GM18517 (cell line): ENCODE measurements at regions not wholly inside any gene's neighbourhood (a gene's known extent, or its start where the extent isn't known, plus 50 kb on each side); places are given as distances from the start of the nearest gene placed in this dataset.
"Not testable (repeated sequence)": the region's sequence is repeated elsewhere in the genome, so short reads cannot be mapped to it uniquely, and the experiment has no call there.

Experiments used
- ATAC-seq: cut with Tn5 transposase; IDR thresholded peaks from one replicate; pipeline ENCODE4 v1.9.1; 2021; ENCODE audit warnings: mild to moderate bottlenecking, moderate library complexity; ENCODE audit not compliant: unreplicated experiment

DNA sequence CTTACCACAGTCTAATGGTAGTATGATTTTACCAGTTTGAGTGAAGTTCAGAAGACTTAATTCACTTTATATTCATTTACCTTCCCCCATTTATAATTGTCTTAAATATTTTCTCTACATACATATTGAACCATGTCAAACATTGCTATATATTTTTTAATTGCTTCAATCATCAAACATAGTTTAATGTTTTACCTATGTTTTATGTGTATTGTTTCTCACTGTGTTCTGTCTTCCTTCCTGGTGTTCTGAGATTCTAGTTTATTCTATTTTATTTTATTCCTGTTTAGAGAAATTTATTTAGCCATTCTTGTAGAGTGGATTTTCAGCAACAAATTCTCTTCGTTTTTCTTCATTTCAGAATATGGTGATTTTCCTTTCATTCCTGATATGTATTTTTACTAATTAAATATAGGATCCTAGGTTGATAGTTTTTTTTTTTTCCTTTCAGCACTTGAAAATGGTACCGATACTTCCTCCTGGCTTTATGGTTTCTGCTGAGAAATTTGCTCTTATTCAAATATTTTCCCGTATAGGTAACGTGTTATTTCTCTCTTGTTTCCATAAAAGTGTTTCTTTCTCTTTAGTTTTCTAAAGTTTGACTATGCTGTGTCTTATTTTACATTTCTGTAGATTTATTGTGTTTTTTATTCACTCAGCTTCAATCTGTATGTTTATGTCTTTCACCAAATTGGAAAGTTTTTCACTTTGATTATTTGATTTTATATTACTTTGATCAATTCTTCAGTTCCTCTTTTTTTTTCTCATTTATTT, 201.8 kb upstream of the AGR3 start:
- ATAC-seq: no peak

DNA sequence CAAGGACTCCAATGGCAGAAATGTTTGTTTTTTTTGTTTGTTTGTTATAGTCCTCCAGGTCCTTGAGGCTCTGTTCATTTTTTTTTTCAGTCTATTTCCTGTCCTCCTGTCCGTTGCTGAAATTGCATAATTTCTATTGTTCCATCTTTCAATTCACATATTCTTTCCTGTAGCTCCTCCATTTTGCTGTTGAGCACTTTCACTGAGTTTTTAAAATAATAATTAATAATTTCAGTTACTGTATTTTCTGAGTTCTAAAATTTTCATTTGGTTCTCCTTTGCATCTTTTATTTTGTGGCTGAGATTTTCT, 202.3 kb upstream of the AGR3 start:
- no peak for ATAC-seq

DNA sequence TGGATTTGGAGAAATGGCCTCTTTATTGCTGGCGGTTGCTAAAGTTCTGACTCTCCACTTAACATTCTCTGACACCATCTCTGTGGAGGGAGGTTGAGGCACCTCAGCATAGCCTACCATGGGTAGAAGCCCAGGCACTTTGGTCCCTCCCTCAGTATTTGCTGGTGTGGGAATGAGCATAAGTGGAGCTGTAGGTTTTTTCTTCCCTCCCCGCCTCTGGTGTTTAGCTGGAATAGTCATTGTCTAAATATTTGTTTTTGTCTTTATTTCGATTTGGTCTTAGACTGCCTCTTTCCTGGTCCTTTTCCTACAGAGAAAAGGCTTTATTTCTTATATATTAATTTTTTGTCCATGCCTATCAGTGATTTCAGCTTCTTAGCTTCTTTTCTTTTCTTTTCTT, 203.4 kb upstream of the AGR3 start:
- no peak for ATAC-seq

GRCh38 chr7:17086403-17086802, 204.6 kb upstream of the AGR3 start:
- ATAC-seq: no peak

- no peak for ATAC-seq
These were observed 207.7 kb upstream of the AHR start for GRCh38 chr7:17090751-17091150.

DNA sequence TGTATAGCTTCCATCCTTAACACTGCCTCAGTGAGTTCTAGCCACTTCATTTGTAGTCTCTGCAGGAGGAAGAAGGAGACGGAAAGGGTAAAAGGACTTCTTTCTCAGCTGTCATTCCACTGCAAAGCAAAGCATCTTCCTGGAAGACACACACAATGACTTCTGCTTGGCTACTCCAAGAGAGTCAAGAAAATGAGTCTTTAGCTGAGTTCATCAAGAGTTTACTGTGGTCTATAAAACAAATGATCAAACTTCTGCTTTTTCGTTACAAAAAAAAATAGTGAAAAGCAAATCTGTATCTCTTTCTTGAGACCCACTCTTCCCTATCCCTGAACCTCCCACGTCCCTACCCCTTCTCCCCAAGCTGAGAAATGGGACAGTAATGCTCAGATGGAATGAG, 205.0 kb upstream of the AHR start:
- no peak for ATAC-seq

GRCh38 chr7:17094963-17095574, 203.4 kb upstream of the AHR start:
- no peak for ATAC-seq

DNA sequence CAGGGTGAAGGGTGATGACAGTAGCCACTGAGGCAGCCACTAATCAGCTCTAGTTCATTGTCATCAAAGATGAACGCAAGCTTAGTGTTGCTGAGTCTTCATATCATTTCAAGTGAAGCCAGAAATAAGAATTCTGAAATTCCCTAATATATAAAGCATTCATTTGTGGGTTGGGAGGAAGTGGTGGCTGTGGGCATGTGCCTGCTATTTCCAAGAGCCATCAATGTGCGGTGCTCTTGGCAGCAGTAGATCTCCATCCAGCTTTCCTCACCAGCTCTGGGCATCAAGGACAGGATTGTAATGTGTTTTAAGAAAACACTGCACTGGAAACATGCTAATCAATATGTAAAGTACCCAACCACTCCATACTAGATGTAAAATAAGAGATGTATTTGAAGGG, 202.5 kb upstream of the AHR start:
- ATAC-seq: no peak

- no peak for ATAC-seq
These were observed 200.7 kb upstream of the AHR start for GRCh38 chr7:17097668-17098297.

GRCh38 chr7:17098515-17098914, 199.9 kb upstream of the AHR start:
- no peak for ATAC-seq

- no peak for ATAC-seq
These were observed 199.1 kb upstream of the AHR start for GRCh38 chr7:17099083-17099973.

DNA sequence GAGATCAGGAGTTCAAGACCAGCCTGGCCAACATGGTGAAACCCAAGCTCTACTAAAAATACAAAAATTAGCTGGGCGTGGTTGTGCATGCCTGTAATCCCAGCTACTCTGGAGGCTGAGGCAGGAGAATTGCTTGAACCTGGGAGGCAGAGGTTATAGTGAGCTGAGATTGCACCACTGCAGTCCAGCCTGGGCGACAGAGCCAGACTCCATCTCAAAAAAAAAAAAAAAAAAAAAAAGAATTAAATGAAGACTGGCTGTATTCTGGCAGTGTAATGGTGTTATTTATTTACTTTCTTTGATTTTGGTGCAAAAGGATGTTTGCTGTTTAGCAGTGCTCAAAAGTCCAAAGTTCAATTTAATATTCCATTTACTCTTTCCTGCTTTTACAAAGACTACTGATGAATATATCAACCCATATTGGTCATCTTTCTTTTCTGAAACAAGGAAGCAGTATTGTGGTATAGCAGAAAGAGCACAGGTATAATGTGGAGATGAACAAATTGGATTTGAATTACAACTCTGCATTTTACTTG, 198.4 kb upstream of the AHR start:
- not testable (repeated sequence) for ATAC-seq

- no peak for ATAC-seq
These were observed 197.2 kb upstream of the AHR start for GRCh38 chr7:17101207-17101696.

DNA sequence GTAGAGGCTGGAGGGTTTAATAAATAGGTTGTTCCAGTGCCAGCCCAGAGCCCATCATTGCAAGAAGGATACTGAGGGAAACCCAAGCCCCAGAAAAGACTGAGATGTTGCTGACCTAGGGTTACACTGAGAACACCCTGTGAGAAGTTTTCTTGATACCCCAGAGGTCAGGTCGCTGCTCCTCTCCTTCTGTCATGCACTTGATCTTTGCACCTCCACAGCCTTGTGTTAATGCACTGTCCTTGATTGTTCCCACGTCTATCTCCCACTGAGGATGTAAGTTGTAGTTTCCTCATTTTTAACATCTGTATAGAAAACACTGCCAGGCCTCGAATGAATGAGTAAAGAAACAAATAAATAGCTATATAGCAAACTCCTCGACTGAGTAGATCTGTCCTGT, 195.3 kb upstream of the AHR start:
- ATAC-seq: no peak

GRCh38 chr7:17103984-17104383, 194.5 kb upstream of the AHR start:
- ATAC-seq: no peak

DNA sequence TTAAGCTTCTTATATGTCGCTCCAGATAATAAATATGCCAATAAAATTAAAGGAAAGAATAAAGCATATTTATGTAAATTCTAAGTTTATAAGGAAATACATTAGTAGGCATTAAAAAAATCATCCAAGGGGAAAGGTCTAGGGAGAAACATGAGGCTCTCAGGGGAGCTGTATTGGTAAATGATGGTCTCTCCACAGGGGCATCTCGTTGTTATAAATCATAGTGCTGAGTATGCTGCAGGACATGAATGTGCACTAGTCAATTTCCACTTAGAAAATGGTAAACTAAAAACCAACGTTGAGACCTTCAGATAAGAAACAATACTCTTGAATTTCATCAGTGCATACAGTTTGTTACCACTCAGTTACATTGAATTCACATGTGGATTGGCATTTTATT, 194.0 kb upstream of the AHR start:
- ATAC-seq: no peak

GRCh38 chr7:17105701-17106100, 192.8 kb upstream of the AHR start:
- no peak for ATAC-seq

GRCh38 chr7:17108049-17108584, 190.3 kb upstream of the AHR start:
- no peak for ATAC-seq

- no peak for ATAC-seq
These were observed 189.4 kb upstream of the AHR start for GRCh38 chr7:17109020-17109419.

DNA sequence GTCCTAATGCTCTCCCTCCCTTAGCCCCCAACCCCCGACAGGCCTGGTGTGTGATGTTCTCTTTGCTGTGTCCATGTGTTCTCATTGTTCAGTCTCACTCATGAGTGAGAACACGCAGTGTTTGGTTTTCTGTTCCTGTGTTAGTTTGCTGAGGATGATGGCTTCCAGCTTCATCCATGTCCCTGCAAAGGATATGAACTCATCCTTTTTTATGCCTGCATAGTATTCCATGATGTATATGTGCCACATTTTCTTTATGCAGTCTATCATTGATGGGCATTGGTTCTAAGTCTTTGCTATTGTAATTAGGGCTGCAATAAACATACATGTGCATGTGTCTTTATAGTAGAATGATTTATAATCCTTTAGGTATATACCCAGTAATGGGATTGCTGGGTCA, 184.7 kb upstream of the AHR start:
- not testable (repeated sequence) for ATAC-seq

- ATAC-seq: no peak
These were observed 180.0 kb upstream of the AHR start for GRCh38 chr7:17118412-17118811.
